CD4-positive, alpha-beta T cell (primary cell): ENCODE measurements at regions not wholly inside any gene's neighbourhood (a gene's known extent, or its start where the extent isn't known, plus 50 kb on each side); places are given as distances from the start of the nearest gene placed in this dataset.

Experiments used
- ATAC-seq: fragments of 200-7000 bp; cut with Tn5 transposase; one replicate; pipeline ENCODE4 v1.10.0; 2022; ENCODE audit warnings: mild to moderate bottlenecking; ENCODE audit not compliant: poor library complexity
- CTCF ChIA-PET: fragments of 350-600 bp; sonication (Branson Sonifier 250); formaldehyde crosslinking; loops from one replicate; lab custom pipeline; 2021; ENCODE audit warnings: antibody characterized with exemption, inconsistent platforms; lab: Charles Lee
- POLR2A ChIA-PET: fragments of 350-600 bp; sonication (Branson Sonifier 250); formaldehyde crosslinking; loops from one replicate; lab custom pipeline; 2021; ENCODE audit warnings: antibody characterized with exemption, inconsistent platforms; lab: Charles Lee
- DNase-seq, 14 experiments: peaks; one replicate each; pipeline ENCODE4 v3.0.0-alpha.2; 2013 to 2020; ENCODE audit warnings: mixed read lengths in 2 of 14
- H3K27ac ChIP-seq, 2 donors: one replicate each; pipeline versions ENCODE4 v1.5.1 to v1.7.0; 2013; ENCODE audit warnings: low read length in 2 of 2, low read depth in 1 of 2, mild to moderate bottlenecking in 1 of 2
- H3K27me3 ChIP-seq, 2 experiments: 1 replicate in 1 of 2; 2 replicates in 1 of 2; pipeline versions ENCODE4 v1.6.1 to v1.7.0; 2013; ENCODE audit warnings: low read length in 2 of 2, control low read depth in 1 of 2, mild to moderate bottlenecking in 1 of 2, moderate library complexity in 1 of 2; ENCODE audit not compliant: insufficient read depth in 2 of 2, control insufficient read depth in 1 of 2
- H3K36me3 ChIP-seq: one replicate; pipeline ENCODE4 v1.6.1; 2013; ENCODE audit warnings: low read length, control low read depth; ENCODE audit not compliant: insufficient read depth
- H3K4me1 ChIP-seq: one replicate; pipeline ENCODE4 v1.6.1; 2013; ENCODE audit warnings: low read length, control low read depth; ENCODE audit not compliant: insufficient read depth
- H3K4me3 ChIP-seq: one replicate; pipeline ENCODE4 v1.5.1; 2013; ENCODE audit warnings: mild to moderate bottlenecking, low read length, moderate library complexity
- H3K9me3 ChIP-seq, 2 experiments: 1 replicate in 1 of 2; 2 replicates in 1 of 2; pipeline versions ENCODE4 v1.6.1 to v1.7.0; 2013; ENCODE audit warnings: low read length in 2 of 2, mild to moderate bottlenecking in 2 of 2, control low read depth in 1 of 2, moderate library complexity in 1 of 2; ENCODE audit not compliant: control insufficient read depth in 1 of 2, insufficient read depth in 1 of 2
- H3K27ac Mint-ChIP-seq: one replicate; pipeline ENCODE4 v1.8.0; 2020; ENCODE audit warnings: mixed read lengths
- H3K27me3 Mint-ChIP-seq: one replicate; pipeline ENCODE4 v1.8.0; 2021; ENCODE audit warnings: mixed read lengths
- H3K36me3 Mint-ChIP-seq: one replicate; pipeline ENCODE4 v1.8.0; 2021; ENCODE audit warnings: low read depth, mixed read lengths
- H3K4me1 Mint-ChIP-seq: one replicate; pipeline ENCODE4 v1.8.0; 2021; ENCODE audit warnings: low read depth, mixed read lengths
- H3K4me3 Mint-ChIP-seq: one replicate; pipeline ENCODE4 v1.8.0; 2020; ENCODE audit warnings: mild to moderate bottlenecking, mixed read lengths
- H3K9me3 Mint-ChIP-seq: one replicate; pipeline ENCODE4 v1.8.0; 2020; ENCODE audit warnings: mixed read lengths
- CTCF ChIP-seq: fragments of 200-600 bp; IDR thresholded peaks from one replicate; pipeline ENCODE4 v1.8.0; 2022; ENCODE audit warnings: antibody characterized with exemption, mild to moderate bottlenecking
- intact Hi-C, 2 experiments: fragments of 100-400 bp; cut with DNase I in 1 of 2; cut with micrococcal nuclease in 1 of 2; formaldehyde crosslinking; loops; one replicate each; pipeline versions ENCODE4 v1.15.1 to v1.9.0; 2023 to 2025; cut with DNase I, micrococcal nuclease

- CTCF ChIA-PET = no interaction called here
- no peak for ATAC-seq
Observed at GRCh38 chr20:24754691-24755090, 194.4 kb upstream of the CST7 start.

DNA sequence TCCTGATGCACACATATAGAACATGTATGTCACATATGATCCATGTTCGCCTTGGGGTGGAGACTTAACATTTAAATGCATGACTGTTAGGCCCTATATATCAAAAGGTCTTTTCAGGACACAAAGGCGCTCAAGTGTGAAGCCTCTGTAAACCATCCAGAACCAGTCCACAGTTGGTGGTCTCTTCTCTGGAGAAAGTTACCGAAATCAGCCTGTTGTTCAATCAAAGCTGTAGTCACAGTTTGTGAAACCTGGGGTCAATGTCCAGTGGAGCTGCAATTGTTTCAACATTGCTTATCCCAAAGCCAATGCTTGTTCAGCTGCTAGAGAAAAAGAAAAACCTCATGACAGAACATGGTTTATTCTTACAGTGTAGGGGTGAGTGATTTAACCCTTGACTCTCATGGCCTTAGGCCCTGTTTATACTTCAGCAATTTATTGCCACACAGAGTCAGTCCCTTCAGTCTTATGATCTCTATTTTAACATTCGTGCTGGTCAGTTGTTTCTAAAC, 193.6 kb upstream of the CST7 start:
- TF ChIP-seq CTCF = no peak
- Histone ChIP-seq H3K36me3 (no peaks in the 10 kb centered on the region), H3K4me1 (no peaks in the 10 kb centered on the region), H3K4me3 (no peak overlapping the region), H3K27ac (no peak overlapping the region), H3K27me3 (no peaks in the 10 kb centered on the region), H3K9me3 (no peaks in the 10 kb centered on the region)
- POLR2A ChIA-PET = no interaction called here
- Mint-ChIP-seq H3K27ac (no peak overlapping the region), H3K9me3 (no peaks in the 10 kb centered on the region), H3K4me3 (no peak overlapping the region), H3K27me3 (no peaks in the 10 kb centered on the region), H3K4me1 (no peaks in the 10 kb centered on the region), H3K36me3 (no peaks in the 10 kb centered on the region)
- DNase-seq = no peak
- no peak for ATAC-seq
- CTCF ChIA-PET = no interaction called here
- intact Hi-C loops = no loop called here

More at GRCh38 chr20:24754691-24755090, 194.4 kb upstream of the CST7 start:
- no peaks in the 10 kb centered on the region for H3K9me3 Mint-ChIP-seq
- no peaks in the 10 kb centered on the region for H3K4me1 Mint-ChIP-seq
- H3K27ac Mint-ChIP-seq = no peak overlapping the region
- Histone ChIP-seq H3K9me3 (no peaks in the 10 kb centered on the region), H3K4me3 (no peak overlapping the region), H3K27me3 (no peaks in the 10 kb centered on the region), H3K4me1 (no peaks in the 10 kb centered on the region), H3K27ac (no peak overlapping the region), H3K36me3 (no peaks in the 10 kb centered on the region)
- no peak overlapping the region for H3K4me3 Mint-ChIP-seq
- DNase-seq = no peak
- no peak for TF ChIP-seq CTCF
- intact Hi-C loops = no loop called here
- H3K27me3 Mint-ChIP-seq = no peaks in the 10 kb centered on the region
- POLR2A ChIA-PET = no interaction called here
- H3K36me3 Mint-ChIP-seq = no peaks in the 10 kb centered on the region

DNA sequence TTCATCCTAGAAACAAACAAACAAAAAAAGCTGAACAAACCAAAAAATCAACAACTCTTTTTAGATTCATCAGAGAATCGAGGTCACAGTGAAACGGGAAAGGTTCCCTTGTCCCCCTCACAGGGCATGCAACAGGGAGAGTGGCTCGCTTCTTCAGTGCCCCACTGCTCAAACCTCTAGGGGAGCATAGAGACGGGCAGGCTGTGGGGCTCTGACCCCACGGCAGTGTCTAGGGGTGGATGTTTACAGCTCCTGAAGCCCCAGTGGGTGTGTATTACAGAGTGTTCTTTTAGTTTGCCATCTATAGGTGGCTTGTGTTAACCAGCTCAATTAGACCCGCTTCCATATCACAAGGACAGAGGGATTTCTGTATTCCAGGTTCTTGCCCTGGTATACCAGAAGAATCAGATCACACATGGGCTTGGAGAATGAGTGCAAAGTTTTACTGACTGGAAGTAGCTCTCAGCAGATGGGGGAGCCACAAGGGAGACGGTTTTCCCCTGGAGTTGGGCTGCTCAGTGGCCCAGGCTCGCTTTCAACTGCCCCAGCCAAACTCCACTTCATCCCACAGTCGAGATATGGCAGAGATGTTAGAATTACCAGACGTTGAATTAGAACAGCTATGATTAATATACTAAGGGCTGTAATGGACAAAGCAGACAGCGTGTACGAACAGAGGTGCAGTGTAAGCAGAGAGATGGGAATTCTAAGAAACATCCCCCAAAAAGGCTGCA, 192.6 kb upstream of the CST7 start:
- intact Hi-C loops = no loop called here
- TF ChIP-seq CTCF = no peak
- H3K9me3 ChIP-seq = no peaks in the 10 kb centered on the region

More for the DNA sequence above, 192.6 kb upstream of the CST7 start:
- ChIA-PET CTCF (no interaction called here), POLR2A (no interaction called here)
- DNase-seq (no peak), ATAC-seq (no peak)
- Histone ChIP-seq H3K4me3 (no peak overlapping the region), H3K27me3 (no peaks in the 10 kb centered on the region), H3K27ac (no peak overlapping the region), H3K4me1 (no peaks in the 10 kb centered on the region), H3K36me3 (no peaks in the 10 kb centered on the region)
- Mint-ChIP-seq H3K27ac (no peak overlapping the region), H3K4me1 (no peaks in the 10 kb centered on the region), H3K4me3 (no peak overlapping the region), H3K9me3 (no peaks in the 10 kb centered on the region), H3K36me3 (no peaks in the 10 kb centered on the region), H3K27me3 (no peaks in the 10 kb centered on the region)
